ENCODE measurements at regions not wholly inside any gene's neighbourhood (a gene's known extent, or its start where the extent isn't known, plus 50 kb on each side); places are given as distances from the start of the nearest gene placed in this dataset.

GRCh38 chr1:209198961-209199750 is 384.4 kb upstream of the CAMK1G start:
- TF ChIP-seq POLR2A (IDR thresholded peaks at IDR 0.05; ENCODE audit: low read depth): no peak
- TF ChIP-seq CTCF (IDR thresholded peaks at IDR 0.05): no peak
